GM18520 (cell line): ENCODE measurements at regions not wholly inside any gene's neighbourhood (a gene's known extent, or its start where the extent isn't known, plus 50 kb on each side); places are given as distances from the start of the nearest gene placed in this dataset.

Source experiments
- ATAC-seq: cut with Tn5 transposase; IDR thresholded peaks from one replicate; pipeline ENCODE4 v1.9.1; 2021; ENCODE audit not compliant: unreplicated experiment

DNA sequence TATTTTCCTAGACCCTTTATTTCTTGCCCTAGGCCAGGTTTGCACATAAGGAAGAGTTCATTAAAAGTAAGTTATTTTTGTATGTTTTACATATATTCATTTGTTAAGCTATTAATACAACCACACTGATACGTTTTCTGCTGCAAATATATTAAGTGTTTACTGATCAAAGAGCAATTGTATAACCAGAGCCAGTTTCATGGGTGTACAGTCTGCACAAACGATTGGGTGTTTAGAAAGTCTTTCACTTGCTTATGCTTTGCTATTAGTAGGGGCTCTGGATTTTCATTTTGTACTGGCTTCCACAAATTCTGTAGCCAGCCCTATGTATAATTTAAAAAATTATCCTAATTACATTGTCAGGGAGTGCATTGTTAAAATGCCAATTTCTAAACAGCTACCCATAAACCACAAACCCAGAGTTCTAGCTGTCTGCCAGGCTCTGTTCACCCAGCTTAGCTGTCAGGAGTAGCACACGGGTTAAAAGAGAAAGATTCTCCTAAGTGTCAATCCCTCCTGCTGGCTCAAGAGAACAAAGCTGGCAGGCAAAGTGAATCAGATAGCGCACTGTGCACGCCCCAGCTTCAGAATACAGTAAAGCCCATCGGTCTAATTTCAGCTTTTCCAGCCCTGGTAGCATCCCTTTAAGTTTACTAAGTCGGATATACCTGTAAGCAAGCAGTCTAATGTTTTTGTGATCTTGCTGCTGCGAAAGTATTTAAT, 151.0 kb upstream of the LMO3 start:
- ATAC-seq = no peak

DNA sequence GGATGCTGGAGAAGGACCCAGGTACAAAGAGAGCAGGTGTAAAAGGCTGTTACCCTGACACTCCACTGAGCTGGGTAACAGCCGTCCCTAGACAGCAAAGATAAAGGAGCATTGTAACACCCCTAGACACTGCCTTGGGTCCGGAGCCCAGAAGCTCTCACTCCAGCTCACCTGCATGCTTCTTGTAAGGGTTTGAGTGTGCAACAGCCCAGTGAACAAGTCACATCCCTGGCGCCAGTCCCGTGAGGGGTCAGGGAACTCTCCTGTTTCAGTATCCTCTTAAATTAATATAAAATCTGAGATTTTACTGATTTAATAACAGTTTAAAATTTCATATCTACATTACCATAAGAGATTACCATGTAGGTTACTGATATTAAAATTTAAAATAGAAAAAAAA, 124.8 kb upstream of the LMO3 start:
- no peak for ATAC-seq

GRCh38 chr12:16726879-16727278, 120.9 kb upstream of the LMO3 start:
- no peak for ATAC-seq

GRCh38 chr12:16719713-16720416, 113.9 kb upstream of the LMO3 start:
- ATAC-seq = no peak

DNA sequence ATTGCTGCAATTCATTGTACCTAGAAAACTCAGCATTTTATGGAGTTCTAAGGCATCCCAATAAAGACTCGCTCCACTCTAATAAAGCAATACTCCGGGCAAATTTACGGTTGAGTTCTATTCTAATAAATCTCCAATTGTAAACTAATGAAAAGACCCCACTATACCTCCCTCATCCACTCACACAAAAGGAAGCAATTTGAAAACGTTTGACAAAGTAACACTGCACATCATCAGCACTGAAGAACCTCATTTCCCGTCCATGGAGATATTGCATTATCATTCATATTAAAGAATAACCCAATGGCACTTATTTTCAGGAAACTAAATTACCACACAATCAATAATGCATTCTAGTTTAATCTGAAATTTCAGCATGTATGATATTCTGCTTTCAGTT, 111.0 kb upstream of the LMO3 start:
- ATAC-seq = no peak

GRCh38 chr12:16692099-16692498, 86.1 kb upstream of the LMO3 start:
- ATAC-seq = no peak

GRCh38 chr12:16691624-16692023, 85.7 kb upstream of the LMO3 start:
- ATAC-seq = no peak

GRCh38 chr12:16688200-16688599, 82.2 kb upstream of the LMO3 start:
- no peak for ATAC-seq

DNA sequence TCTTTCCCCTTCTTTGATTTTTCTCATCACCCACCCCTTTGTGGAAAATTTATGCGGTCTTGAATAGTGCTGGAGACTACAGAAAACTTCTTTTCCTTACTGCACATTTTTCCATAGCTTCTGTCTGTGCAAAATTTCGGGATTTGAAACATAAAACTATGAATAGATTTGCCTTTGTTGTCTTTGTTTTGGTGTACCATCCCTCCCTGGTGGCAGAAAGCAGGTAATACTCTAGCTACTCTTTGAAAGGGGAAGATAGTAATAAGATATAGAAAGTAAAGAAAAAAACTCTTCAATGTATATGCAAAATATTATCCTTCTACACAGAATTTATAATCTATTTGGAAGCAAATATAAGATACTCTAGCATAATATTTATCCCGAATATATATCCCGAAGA, 79.1 kb upstream of the LMO3 start:
- ATAC-seq = no peak

- ATAC-seq = no peak
Observed at GRCh38 chr12:16681196-16681595, 75.2 kb upstream of the LMO3 start.

DNA sequence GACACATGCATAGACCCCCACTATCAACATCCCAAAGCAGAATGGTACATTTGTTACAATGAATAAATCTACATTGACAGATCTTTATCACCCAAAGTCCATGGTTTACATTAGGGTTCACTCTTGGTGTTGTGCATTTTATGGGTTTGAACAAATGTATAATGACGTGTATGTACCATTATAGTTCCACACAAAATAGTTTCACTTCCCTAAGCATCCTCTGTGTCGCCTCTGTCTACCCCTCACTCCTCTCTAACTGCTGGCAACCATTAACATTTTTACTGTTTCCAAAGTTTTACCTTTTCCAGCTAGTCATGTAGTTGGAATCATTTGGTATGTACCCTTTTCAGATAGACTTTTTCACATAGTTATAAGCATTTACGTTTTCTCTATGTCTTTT, 69.5 kb upstream of the LMO3 start:
- ATAC-seq = no peak

GRCh38 chr12:16674885-16675284, 68.9 kb upstream of the LMO3 start:
- no peak for ATAC-seq

DNA sequence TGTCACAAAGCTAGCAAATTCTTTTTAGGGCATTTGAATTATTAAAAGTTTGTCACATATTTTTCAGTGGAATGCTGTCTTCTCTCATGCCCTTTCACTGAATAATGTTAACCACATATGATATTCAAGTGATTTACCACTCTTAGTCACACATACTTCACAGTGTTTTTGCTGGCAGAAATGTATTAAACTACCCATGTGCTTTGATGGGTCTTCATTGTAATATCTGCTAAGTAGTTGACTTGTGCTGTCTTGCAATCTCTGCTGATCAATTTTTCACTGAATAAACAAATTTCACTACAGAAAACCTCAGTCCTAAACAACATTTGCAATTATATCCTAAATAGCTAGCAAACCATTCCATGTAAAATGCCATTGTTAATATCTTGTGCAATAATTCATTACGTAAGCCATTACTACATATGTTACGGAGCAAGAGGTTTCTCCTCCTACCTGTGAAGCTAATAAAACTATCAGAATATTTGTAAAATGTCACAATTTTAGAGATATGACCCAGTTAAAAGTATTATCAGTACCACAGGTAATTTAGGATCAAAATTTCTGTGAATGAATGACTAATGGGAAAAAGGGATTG, 64.6 kb upstream of the LMO3 start:
- ATAC-seq = no peak

- ATAC-seq = no peak
Observed at GRCh38 chr12:16669756-16670155, 63.8 kb upstream of the LMO3 start.

DNA sequence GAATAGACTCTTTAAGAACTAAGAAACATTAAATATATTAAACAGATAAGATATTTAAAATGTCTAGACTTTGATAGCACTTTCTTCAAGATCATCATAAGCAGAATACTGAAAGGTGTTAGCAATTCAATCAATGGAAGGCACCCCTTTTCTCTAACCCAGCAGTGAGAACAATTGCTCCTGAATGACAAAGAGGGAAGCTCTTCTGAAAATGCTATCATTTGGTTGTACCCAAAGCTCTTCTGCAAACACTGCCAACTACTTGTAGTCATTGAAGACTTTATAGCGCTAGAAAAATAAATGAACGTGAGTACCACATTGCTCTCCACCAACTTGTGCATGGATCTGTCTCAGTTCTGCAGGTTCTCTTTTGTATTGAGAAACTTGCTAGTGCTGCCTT, 62.2 kb upstream of the LMO3 start:
- ATAC-seq = no peak

DNA sequence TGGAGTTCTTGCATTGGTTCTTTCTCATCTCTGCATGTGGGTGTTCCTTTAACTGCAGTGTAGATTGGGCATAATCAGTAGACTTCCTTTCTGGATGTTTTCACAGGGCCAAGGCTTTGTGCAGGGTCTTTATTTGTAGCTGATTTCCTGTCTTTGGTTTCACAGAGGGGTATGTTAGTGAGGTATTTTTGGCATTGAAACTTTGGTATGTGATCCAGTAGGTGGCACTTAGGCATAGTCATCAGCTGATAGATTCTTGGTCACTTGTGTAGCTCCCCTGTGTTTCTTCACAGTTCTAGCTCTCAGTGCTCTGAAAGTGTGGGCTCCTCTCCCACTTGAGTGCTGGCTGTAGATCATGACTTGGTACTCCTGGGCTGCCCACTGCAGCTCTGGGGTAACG, 52.7 kb upstream of the LMO3 start:
- ATAC-seq = no peak
